ENCODE measurements at regions not wholly inside any gene's neighbourhood (a gene's known extent, or its start where the extent isn't known, plus 50 kb on each side); places are given as distances from the start of the nearest gene placed in this dataset.

DNA sequence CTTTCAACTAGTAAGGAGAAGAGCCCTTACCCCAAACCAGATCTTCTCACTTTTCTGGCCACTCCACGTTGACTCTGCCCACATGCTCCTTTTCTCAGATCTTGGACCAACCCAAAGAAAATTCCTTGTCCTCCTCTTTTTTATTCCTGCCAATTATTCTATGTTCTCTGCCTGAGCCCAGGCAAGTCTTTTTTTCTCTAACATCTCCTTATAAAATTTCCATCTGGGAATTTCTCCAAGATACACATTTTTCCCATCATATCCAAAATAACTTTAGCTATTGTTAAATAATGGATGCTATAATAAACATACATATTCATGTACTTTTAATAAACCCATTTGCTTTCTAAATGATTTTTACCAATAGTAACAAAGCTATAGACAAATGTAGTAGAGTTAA, 726.0 kb upstream of the ZNF385D start:
- DNase-seq (ENCODE audit: low read depth), result no peak

GRCh38 chr3:22485954-22486353, 717.2 kb upstream of the UBE2E2 start:
- no peak for DNase-seq (ENCODE audit: low read depth)

DNA sequence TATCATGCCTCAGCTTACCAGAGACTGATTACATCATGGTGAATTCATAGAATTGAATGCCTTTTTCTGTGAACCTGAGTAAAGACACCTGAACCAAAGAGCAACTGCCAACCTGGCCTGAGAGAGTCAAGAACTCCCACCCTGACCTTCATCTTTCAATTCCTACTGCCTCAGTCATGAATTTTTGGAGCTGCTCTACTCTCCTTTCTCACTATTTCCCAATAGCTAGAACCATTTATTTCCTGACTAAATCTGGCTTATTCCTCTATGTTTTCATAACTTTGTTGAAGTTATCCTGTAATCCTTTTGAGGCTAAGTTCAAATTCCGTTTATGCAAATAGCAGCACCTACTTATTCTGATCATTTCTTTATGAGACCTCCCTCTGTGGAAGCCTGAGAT, 712.4 kb upstream of the UBE2E2 start:
- no peak for DNase-seq (ENCODE audit: low read depth)

- no peak for DNase-seq (ENCODE audit: low read depth)
Observed at GRCh38 chr3:22491344-22491743, 711.8 kb upstream of the UBE2E2 start.

GRCh38 chr3:22492342-22492741, 710.8 kb upstream of the UBE2E2 start:
- no peak for DNase-seq (ENCODE audit: low read depth)

DNA sequence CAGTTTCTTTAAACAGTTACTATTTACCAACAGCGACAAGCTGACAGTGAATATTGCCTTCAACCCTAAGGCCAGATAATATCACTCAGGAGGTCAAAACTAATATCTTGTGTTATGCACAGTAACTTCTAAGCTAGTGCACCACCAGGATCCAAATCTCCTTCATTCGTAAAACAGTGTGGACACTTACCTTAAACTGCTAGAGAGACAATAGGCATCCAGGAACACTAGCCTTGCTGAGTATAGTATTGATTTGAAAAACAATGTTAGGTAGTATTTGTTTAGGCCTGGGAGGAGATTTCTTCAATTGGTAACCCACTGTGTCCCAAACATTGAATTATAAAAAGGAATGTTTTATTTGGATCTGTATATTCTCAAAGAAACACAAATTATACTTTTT, 707.9 kb upstream of the UBE2E2 start:
- DNase-seq (ENCODE audit: low read depth), result no peak

- no peak for DNase-seq (ENCODE audit: low read depth)
Observed at GRCh38 chr3:22495791-22496190, 707.3 kb upstream of the UBE2E2 start.

DNA sequence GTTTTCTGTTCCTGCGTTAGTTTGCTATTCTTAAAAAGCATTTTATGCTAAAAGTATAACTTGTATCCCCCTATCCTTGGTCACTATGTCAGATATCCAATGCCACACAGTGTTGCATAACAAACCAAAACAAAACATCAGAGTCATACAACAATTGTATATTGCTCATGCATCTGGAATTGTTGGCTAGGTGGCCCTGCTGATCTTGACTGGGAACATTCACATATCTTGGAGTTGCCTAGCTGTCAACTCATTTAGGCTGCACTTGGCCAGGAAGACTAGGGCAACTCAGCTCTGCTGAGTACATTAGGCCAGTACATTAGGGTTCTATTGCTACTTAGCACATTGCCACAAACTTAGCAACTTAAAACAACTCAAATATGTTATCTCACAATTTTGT, 706.5 kb upstream of the UBE2E2 start:
- no peak for DNase-seq (ENCODE audit: low read depth)

GRCh38 chr3:22506871-22507270, 696.3 kb upstream of the UBE2E2 start:
- no peak for DNase-seq (ENCODE audit: low read depth)

DNA sequence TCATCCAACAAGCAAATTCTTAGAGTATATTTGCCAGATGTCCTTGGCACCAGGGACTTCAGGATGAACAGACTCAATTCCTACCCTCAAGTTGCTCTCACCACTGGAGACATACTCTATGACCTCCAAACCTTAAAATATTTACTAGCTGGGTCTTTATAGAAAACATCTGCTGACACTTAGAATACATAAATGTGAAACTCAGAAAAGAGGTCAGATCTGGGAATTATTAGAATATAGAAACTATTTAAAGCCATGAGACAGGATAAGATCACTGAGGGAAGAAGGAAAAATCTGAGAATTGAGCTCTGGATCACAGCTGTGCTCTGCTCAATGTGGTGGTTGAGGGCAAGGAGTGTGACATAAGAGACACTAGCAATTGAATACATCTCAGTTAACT, 695.4 kb upstream of the UBE2E2 start:
- DNase-seq (ENCODE audit: low read depth), result no peak

DNA sequence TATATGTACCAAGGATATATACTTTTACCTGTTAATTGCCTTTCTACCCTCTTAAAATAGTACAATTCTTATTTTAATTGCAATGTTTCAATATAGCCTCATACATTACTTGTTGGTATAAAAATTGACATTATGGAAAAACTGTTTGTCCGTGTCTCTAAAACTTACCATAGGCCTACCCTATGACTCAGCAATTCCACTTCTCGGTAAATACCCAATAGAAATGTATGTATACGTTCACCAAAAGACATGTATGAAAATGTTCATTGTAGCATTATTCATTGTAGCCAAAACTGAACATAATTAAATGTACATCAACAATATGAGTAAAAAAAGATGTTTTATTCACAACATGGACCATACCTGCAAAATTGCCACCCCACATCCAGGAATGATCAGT, 679.2 kb upstream of the UBE2E2 start:
- no peak for DNase-seq (ENCODE audit: low read depth)

GRCh38 chr3:22526266-22526837, 676.8 kb upstream of the UBE2E2 start:
- DNase-seq (ENCODE audit: low read depth), result no peak

DNA sequence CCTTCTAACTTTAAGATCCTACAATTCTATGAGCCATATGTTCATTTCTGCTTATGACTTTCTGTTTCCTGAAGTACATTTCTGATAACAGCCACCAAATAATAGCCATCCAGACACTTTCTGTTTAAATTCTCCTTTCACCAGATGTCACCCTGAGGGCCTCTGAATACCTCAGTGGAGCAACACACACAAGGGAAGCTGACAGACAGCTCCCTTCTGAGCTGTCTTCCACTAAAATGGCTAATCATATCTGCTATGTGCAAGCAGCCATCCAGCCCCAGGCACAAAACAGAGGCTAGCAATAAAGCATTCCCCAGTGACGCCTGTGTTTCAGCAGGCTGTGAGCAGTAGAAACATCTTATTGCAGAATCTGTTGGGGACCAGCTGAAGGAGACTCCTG, 666.6 kb upstream of the UBE2E2 start:
- DNase-seq (ENCODE audit: low read depth), result no peak

DNA sequence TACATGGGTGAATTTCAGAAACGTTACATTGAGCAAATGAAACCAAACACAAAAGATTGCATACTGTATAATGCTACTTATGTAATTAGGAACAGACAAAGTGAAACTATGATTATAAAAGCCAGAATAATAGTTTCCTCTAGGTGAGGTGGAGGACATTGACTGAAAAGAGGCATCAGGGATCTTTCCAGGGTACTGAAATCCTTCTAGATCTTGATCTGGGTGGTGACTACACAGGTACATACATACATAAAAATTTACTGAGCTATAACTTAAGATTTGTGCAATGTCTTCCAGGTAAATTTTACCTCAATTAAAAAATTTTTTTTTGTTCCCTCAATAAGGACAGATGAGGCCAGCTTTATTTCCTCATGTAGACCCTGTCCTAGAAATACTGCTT, 665.6 kb upstream of the UBE2E2 start:
- no peak for DNase-seq (ENCODE audit: low read depth)

- DNase-seq (ENCODE audit: low read depth), result no peak
Observed at GRCh38 chr3:22542311-22542710, 660.8 kb upstream of the UBE2E2 start.

- DNase-seq (ENCODE audit: low read depth), result no peak
Observed at GRCh38 chr3:22555753-22556435, 647.2 kb upstream of the UBE2E2 start.

DNA sequence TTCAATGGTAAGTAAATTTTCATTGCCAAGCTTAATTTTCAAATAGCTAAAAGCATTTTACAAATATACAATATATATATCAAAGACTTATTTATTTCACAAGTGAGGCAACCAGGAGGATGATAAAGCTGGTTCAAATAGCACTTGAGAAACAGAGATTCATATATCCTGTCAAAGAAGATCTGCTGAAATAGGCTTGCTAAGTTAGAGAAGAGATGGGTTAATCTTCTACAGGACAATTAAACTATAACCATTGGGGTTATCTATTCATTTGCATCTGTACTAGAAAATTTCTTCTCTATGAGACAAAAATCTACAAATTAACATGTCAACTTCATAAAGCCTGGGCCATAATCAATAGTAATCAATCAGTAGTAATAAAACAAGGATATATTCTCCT, 637.7 kb upstream of the UBE2E2 start:
- DNase-seq (ENCODE audit: low read depth), result no peak

DNA sequence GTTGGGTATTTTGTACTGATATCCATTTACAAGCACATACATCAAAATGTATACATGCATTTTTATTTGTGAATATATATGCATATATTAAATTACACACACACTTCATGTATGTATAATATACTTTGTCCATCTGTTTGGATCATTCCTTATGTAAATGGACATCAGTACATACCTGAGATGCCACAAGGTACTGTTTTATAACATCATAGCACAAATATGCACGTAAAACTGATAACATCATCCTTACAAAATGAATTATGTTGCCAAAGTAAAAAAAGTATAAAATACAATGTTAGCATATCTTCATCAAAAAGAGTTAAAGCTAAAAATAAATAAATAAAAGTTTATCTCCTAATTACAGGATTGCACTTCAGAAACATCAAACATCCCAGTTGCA, 634.8 kb upstream of the UBE2E2 start:
- DNase-seq (ENCODE audit: low read depth), result no peak

GRCh38 chr3:22569570-22569969, 633.6 kb upstream of the UBE2E2 start:
- DNase-seq (ENCODE audit: low read depth), result no peak

DNA sequence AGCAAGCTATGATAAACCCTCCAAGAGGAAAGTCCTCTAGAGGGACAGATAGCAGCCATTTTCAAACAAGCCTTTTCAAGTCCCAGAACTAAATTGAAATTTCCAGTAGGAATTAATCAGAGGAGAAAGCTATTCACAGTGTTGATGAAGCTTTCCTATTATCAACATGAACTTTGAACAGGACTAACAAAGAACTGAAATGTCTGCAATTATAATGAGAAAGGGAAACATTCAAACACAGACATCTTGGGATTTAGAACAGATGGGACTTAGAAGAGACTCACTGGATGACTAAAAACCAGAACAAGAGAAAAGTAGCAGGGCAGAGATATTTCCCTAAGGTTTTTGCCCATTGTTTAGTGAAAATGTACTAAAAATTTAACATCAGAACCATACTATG, 622.1 kb upstream of the UBE2E2 start:
- no peak for DNase-seq (ENCODE audit: low read depth)

DNA sequence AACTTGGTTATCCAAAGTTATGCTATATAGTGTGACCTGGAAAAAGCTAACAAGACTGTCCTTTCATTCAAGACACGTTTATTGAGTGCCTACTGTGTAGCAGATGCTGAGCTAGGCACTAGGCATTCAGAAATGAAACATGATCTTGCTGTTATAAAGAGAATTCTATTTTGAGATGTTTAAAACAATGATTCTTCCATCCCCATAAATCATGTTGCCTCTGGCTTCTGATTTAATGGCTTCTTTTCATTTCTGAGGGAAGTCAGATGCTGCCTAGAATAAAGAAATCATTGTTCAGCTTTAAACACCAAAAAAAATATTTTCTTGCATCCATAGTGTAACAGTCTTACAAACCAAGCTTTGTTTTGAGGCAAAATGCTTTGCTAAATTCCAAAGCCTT, 620.9 kb upstream of the UBE2E2 start:
- DNase-seq (ENCODE audit: low read depth), result no peak

GRCh38 chr3:22585504-22585903, 617.6 kb upstream of the UBE2E2 start:
- DNase-seq (ENCODE audit: low read depth), result no peak

- DNase-seq (ENCODE audit: low read depth), result no peak
Observed at GRCh38 chr3:22585911-22586310, 617.2 kb upstream of the UBE2E2 start.

DNA sequence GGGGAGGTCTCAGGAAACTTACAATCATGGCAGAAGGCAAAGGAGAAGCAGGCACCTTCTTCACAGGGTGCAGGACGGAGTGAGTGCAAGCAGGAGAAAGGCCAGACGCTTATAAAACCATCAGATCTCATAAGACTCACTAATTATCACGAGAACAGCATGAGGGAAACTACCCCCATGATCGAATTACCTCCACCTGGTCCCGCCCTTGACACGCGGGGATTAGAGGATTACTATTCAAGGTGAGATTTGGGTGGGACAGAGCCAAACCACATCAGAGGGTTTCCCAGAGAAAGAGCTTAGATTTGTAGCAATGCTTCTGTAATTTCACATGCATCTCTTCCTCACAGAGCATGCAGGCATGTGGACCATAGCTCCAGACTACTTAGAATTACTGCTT, 615.7 kb upstream of the UBE2E2 start:
- DNase-seq (ENCODE audit: low read depth), result no peak

All from activated T-cell treated with anti-CD3 and anti-CD28 coated beads for 1 hour (primary cell).